ENCODE measurements at regions not wholly inside any gene's neighbourhood (a gene's known extent, or its start where the extent isn't known, plus 50 kb on each side); places are given as distances from the start of the nearest gene placed in this dataset.

GRCh38 chr12:118780939-118781338 is 200.4 kb upstream of the SRRM4 start:
- H3K4me3 ChIP-seq (replicated peaks; ENCODE audit: low read depth, low read length) = no peak overlapping the region
- DNase-seq (ENCODE audit: low read depth) = no peak
- TF ChIP-seq, protein P1, sequence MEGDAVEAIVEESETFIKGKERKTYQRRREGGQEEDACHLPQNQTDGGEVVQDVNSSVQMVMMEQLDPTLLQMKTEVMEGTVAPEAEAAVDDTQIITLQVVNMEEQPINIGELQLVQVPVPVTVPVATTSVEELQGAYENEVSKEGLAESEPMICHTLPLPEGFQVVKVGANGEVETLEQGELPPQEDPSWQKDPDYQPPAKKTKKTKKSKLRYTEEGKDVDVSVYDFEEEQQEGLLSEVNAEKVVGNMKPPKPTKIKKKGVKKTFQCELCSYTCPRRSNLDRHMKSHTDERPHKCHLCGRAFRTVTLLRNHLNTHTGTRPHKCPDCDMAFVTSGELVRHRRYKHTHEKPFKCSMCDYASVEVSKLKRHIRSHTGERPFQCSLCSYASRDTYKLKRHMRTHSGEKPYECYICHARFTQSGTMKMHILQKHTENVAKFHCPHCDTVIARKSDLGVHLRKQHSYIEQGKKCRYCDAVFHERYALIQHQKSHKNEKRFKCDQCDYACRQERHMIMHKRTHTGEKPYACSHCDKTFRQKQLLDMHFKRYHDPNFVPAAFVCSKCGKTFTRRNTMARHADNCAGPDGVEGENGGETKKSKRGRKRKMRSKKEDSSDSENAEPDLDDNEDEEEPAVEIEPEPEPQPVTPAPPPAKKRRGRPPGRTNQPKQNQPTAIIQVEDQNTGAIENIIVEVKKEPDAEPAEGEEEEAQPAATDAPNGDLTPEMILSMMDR (IDR thresholded peaks at IDR 0.05; ENCODE audit: low read length, missing control alignments) = no peak

- TF ChIP-seq, protein P1 (IDR thresholded peaks at IDR 0.05; ENCODE audit: low read length, missing control alignments) = no peak
- no peak for DNase-seq (ENCODE audit: low read depth)
- H3K4me3 ChIP-seq (replicated peaks; ENCODE audit: low read depth, low read length) = no peak overlapping the region
Observed at GRCh38 chr12:118781692-118782091, 199.6 kb upstream of the SRRM4 start.

- H3K4me3 ChIP-seq (replicated peaks; ENCODE audit: low read depth, low read length) = no peak overlapping the region
- TF ChIP-seq, protein P1 (IDR thresholded peaks at IDR 0.05; ENCODE audit: low read length, missing control alignments) = no peak
- DNase-seq (ENCODE audit: low read depth) = no peak
Observed at GRCh38 chr12:118783703-118784102, 197.6 kb upstream of the SRRM4 start.

DNA sequence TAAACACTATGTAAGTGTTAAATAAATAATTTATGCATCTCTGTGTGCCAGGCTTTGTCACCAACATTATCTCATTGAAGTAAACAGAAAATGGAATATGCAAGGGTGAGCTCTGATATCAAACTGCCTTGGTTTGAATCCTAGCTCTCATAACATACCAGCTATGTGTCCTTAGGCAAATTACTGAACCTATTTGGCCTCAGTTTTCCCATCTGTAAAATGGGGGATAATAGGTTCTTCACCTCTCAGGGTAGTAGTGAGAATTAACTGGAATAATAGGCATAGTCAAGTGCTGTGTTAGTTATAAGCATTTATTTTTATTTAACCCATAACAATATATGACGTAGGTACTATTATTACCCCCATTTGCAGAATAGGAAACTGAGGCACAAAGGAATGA is 190.8 kb upstream of the SRRM4 start:
- TF ChIP-seq, protein P1 (IDR thresholded peaks at IDR 0.05; ENCODE audit: low read length, missing control alignments) = no peak
- DNase-seq (ENCODE audit: low read depth) = no peak
- H3K4me3 ChIP-seq (replicated peaks; ENCODE audit: low read depth, low read length) = no peak overlapping the region

GRCh38 chr12:118813778-118814357 is 167.5 kb upstream of the SRRM4 start:
- H3K4me3 ChIP-seq (replicated peaks; ENCODE audit: low read depth, low read length) = no peak overlapping the region
- no peak for DNase-seq (ENCODE audit: low read depth)
- TF ChIP-seq, protein P1 (IDR thresholded peaks at IDR 0.05; ENCODE audit: low read length, missing control alignments) = no peak

GRCh38 chr12:118816296-118816695 is 165.0 kb upstream of the SRRM4 start:
- TF ChIP-seq, protein P1 (IDR thresholded peaks at IDR 0.05; ENCODE audit: low read length, missing control alignments) = no peak
- DNase-seq (ENCODE audit: low read depth) = no peak
- no peak overlapping the region for H3K4me3 ChIP-seq (replicated peaks; ENCODE audit: low read depth, low read length)

GRCh38 chr12:118821386-118821925 is 159.9 kb upstream of the SRRM4 start:
- no peak overlapping the region for H3K4me3 ChIP-seq (replicated peaks; ENCODE audit: low read depth, low read length)
- TF ChIP-seq, protein P1 (IDR thresholded peaks at IDR 0.05; ENCODE audit: low read length, missing control alignments) = no peak
- DNase-seq (ENCODE audit: low read depth) = no peak

Measured in fibroblast of pulmonary artery (primary cell).